ENCODE measurements at regions not wholly inside any gene's neighbourhood (a gene's known extent, or its start where the extent isn't known, plus 50 kb on each side); places are given as distances from the start of the nearest gene placed in this dataset.

DNA sequence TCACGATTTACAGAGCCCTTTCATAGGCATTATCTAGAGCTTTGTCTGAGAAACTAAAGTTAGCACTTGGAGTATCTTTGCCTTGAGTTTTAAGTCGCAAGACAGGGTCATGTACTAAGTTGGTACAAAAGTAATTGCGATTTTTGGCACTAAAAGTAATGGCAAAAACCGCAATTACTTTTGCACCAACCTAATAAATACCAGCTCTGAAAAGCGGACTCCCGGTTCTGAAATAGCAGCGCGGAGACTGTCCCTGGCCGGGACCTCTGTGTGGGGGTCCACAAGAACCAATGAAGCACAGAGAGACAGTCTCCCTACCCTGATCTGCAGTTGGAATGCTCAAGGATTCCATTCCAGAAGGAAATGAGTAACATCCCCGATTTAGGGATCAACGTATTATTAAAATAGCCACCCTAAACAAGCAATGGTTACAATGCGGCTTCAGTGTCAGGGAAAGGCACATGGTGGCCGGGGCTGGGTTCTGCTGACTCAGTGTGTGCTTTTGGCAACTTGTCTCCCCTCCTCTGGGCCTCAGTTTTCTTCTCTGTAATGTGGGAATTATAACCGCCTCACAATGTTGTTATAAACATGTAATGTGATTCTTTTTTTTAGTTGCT, 150.3 kb upstream of the MCTP2 start:
- Mint-ChIP-seq H3K4me1 (ENCODE audit: low read depth) (no peaks in the 10 kb centered on the region), H3K36me3 (ENCODE audit: low read depth) (no peaks in the 10 kb centered on the region), H3K9me3 (no peaks in the 10 kb centered on the region), H3K4me3 (no peak overlapping the region), H3K27me3 (peaks cover 2% of the 10 kb centered on the region), H3K27ac (no peak overlapping the region)

DNA sequence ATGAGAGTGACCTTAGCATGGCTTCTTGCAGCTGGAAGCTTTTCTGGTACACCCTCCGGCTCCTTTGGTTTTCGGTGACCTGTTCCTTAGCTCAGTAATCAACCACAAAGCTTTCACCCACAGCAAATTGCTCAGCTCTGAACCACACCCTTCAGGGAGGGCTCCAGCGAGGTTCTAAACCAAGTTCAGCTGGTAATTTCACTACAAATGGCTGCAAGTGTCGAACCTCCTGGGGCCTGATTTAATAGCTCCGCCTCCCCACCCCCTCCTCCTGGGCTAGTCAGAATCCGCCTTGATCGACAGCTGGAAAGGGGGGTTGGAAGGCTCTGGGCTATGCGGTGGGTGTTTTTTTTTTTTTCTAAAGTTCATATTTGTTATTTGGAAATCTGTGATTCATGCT, 150.9 kb upstream of the MCTP2 start:
- Mint-ChIP-seq H3K4me3 (no peak overlapping the region), H3K9me3 (no peaks in the 10 kb centered on the region), H3K4me1 (ENCODE audit: low read depth) (no peaks in the 10 kb centered on the region), H3K36me3 (ENCODE audit: low read depth) (no peaks in the 10 kb centered on the region), H3K27ac (no peak overlapping the region), H3K27me3 (no peaks in the 10 kb centered on the region)

DNA sequence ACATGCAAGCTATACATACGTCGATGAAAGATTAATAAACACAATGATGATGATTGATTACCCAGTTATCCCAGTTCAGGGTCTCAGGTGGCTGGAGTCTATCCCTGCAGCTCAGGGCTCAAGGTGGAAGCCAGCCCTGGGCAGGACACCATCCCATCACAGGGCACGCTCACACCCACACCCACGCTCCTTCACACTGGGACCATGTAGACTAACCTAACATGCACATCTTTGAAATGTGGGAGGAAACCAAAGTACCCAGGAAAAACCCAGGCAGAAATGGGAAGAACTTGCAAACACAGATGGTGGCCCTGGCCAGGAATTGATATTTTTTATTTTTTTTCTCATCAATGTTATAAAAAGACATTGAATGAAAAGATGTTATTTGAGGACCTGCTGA, 151.4 kb upstream of the MCTP2 start:
- H3K27me3 Mint-ChIP-seq: no peaks in the 10 kb centered on the region
- H3K4me3 Mint-ChIP-seq: no peak overlapping the region
- H3K9me3 Mint-ChIP-seq: no peaks in the 10 kb centered on the region
- H3K27ac Mint-ChIP-seq: no peak overlapping the region
- H3K36me3 Mint-ChIP-seq (ENCODE audit: low read depth): no peaks in the 10 kb centered on the region
- no peaks in the 10 kb centered on the region for H3K4me1 Mint-ChIP-seq (ENCODE audit: low read depth)

DNA sequence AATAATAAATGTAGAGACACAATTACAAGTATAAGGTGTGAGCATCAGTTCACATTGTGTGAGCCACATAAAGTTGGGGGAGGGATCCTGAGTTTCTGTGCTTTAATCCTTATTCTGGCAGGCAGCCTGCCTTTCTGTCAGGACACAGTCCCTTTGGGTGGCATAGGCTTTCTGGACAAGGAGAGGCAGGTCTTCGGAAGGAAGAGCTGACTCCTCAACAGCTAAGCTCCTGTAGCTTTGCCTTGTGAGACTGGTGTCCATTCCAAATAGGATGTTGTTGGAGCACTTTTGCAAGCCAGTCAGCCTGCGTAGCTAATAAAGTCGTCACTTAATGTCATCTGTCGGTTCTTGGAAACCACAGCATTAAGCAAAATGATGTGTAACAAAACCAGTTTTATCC, 151.9 kb upstream of the MCTP2 start:
- Mint-ChIP-seq H3K27ac (no peak overlapping the region), H3K9me3 (no peaks in the 10 kb centered on the region), H3K4me1 (ENCODE audit: low read depth) (no peaks in the 10 kb centered on the region), H3K27me3 (no peaks in the 10 kb centered on the region), H3K36me3 (ENCODE audit: low read depth) (no peaks in the 10 kb centered on the region), H3K4me3 (no peak overlapping the region)

DNA sequence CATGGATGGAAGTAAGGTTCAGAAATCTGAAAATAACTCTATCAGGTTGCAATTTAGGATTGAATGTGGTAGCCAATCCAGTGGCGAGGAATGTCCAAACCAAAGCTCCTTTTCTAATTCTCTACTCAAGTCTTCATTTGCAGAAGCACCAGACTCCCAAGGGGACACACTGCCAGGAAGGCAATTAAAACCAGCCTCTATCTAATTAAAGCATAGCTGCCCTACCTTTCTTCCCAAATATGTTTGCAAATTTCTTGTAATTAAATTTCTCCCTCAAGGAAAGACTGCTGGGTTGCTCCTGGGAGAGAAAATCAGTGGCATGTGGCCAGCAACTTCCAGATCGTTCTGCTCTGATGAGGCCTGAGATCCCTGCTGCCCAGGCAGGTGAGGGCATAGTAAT, 153.4 kb upstream of the MCTP2 start:
- Mint-ChIP-seq H3K36me3 (ENCODE audit: low read depth) (no peaks in the 10 kb centered on the region), H3K27me3 (no peaks in the 10 kb centered on the region), H3K4me1 (ENCODE audit: low read depth) (no peaks in the 10 kb centered on the region), H3K4me3 (no peak overlapping the region), H3K27ac (no peak overlapping the region), H3K9me3 (no peaks in the 10 kb centered on the region)

DNA sequence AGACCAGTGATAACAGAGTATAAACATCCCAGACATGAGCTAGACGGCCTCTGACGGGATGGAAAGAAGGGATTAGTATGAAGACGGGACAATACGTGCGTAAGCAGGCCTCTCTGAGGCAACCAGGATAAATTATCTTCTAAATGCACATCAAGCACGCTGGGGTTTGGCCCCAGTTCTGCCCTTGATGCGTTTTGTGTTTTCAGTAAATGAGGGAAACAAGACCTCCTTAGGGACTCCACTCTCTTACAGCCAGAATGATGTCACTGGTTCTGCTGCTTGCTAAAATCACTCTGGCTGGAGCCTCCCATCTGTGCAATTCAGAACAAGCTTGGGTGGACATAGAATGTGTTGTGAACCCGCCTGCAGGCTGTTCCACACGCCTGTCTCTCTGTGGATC, 156.0 kb upstream of the MCTP2 start:
- H3K36me3 Mint-ChIP-seq (ENCODE audit: low read depth): no peaks in the 10 kb centered on the region
- no peak overlapping the region for H3K27ac Mint-ChIP-seq
- no peak overlapping the region for H3K4me3 Mint-ChIP-seq
- H3K27me3 Mint-ChIP-seq: peaks cover 3% of the 10 kb centered on the region
- H3K4me1 Mint-ChIP-seq (ENCODE audit: low read depth): no peaks in the 10 kb centered on the region
- no peaks in the 10 kb centered on the region for H3K9me3 Mint-ChIP-seq

DNA sequence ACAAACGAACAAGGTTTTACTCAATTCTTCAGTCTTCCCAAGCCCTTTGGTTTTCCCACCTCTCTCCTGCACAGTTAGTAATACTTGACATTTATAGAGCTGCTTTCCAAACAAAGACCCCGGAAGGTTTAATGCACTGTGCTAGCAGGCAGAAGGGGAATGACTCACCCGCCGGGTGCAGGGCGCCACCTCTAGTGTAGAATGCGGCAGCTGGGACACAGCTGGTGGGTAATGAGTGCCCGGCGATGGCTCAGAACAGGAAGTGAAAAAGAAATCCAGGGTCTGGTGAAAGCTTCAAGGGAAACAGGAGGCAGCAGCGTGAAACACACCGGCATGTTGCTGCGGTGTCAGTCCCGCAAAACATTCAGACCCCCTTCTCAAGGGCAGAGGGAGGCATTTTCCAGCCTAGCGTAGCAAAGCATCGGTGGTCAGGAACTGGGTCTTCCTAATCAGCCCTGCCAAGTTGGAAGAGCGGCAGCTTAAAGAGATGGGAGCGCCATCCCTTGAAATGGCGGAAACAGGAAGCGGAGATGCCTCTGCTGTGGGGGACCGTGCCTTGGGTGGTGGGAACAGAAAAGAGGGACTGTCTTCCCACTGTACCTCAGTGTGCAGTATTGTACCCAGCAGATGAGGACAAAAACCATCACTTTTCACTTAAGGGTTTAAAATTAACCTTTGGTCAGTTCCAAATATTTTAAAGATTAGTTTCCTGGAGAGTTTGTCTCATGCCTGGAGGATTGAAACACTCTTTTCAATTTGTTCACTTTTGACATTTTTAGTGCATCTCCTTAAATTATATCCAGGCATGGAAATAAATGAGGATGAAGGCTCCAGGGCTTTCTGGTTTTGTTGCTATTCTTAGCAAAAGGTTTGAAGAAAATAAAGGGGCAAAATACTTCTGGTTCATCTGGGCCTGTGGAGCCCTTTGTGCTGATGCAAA, 160.7 kb upstream of the MCTP2 start:
- Mint-ChIP-seq H3K27ac (no peak overlapping the region), H3K4me3 (no peak overlapping the region), H3K36me3 (ENCODE audit: low read depth) (no peaks in the 10 kb centered on the region), H3K27me3 (peaks cover 10% of the 10 kb centered on the region), H3K9me3 (peaks cover 4% of the 10 kb centered on the region), H3K4me1 (ENCODE audit: low read depth) (no peaks in the 10 kb centered on the region)

DNA sequence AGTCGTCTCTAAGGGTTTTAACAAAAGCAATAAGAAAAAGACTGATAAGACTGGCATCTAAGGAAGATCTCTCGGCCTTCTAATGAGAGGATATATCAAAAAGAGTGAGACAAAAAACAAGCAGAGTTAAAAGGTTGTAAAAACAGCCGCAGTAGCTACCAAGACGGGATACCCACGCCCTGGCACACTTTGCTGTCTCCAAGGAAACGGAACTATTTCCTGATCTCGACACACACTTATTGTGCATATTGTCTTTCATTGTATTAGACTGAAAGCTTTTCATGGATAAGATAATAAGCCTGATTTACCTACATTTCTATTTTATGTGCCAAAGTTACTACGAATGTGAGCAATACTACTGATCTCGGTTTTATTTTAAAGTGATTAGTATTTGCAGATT, 161.5 kb upstream of the MCTP2 start:
- Mint-ChIP-seq H3K9me3 (peaks cover 4% of the 10 kb centered on the region), H3K4me1 (ENCODE audit: low read depth) (no peaks in the 10 kb centered on the region), H3K27ac (no peak overlapping the region), H3K4me3 (no peak overlapping the region), H3K27me3 (peaks cover 10% of the 10 kb centered on the region), H3K36me3 (ENCODE audit: low read depth) (no peaks in the 10 kb centered on the region)

DNA sequence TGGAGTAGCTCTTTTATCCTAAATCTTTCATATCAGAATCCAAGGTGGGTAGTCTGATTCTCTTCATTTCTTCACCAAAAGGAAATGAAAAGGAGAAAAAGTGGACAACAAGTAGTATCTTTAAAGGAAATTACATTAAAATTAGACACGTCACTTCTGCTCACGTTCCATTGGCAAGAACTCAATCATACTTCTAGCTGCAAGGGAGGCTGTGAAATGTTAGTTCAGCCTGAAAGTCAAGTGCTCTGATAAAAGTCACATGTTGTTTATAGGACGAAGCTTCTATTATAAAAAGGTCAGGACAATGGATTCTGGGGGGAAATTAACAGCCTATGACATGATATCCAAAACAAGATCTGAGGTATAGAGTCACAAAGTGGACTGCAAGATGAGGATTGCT, 164.6 kb upstream of the MCTP2 start:
- Mint-ChIP-seq H3K9me3 (peaks cover 4% of the 10 kb centered on the region), H3K27ac (no peak overlapping the region), H3K36me3 (ENCODE audit: low read depth) (no peaks in the 10 kb centered on the region), H3K4me3 (no peak overlapping the region), H3K4me1 (ENCODE audit: low read depth) (no peaks in the 10 kb centered on the region), H3K27me3 (peaks cover 7% of the 10 kb centered on the region)

DNA sequence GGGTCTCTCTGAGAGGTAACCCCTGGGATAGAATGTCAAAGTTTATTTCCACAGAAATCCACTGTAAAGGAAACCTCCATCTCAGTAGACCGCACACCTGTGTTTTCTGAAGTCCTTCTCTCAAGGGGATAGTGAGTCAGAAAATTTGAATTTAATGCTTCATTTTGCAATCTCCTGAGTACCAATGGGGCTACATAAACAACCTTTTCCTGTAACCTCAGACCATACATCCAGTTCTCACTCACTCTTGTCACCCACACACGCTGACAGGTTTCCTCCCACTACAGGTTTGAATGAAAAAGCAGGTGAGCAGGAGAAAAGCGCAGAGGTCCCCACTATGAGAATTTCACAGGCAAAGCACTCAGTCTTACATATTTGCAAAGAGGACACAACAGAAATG, 165.3 kb upstream of the MCTP2 start:
- H3K4me3 Mint-ChIP-seq: no peak overlapping the region

DNA sequence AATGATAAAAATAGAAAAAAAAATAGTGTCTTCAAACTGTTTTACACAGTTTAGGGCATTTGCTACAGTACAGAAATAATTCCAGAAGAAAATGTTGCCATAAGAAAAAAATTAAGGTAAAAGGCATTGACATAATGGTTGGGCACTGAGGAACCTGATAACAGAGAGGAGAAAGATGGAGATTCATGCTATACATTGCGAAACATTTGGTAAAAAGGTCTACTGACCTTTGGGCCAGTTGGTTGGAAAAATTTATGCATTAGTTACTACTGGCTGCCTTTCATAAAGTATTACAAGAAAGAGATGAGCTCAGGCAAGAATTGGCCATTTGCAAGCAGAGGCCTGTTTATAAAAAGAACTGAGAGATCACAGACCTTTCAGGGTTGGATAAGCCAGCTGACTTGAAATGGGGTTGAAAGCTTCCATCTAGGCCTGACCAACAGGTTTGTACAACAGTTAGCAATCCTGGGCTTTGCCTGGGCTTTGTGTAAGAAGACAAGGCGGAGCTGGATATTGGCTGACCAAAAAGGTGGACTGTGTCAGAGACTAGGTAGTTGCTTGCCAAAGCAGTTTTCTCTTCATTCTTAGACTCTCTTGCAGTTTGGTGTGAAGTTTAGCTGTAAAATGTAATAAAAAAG, 166.6 kb upstream of the MCTP2 start:
- peaks cover 2% of the 10 kb centered on the region for H3K27me3 Mint-ChIP-seq
- no peaks in the 10 kb centered on the region for H3K36me3 Mint-ChIP-seq (ENCODE audit: low read depth)
- peaks cover 4% of the 10 kb centered on the region for H3K9me3 Mint-ChIP-seq
- no peak overlapping the region for H3K4me3 Mint-ChIP-seq
- no peak overlapping the region for H3K27ac Mint-ChIP-seq
- no peaks in the 10 kb centered on the region for H3K4me1 Mint-ChIP-seq (ENCODE audit: low read depth)

More for the DNA sequence above, 165.3 kb upstream of the MCTP2 start:
- H3K4me1 Mint-ChIP-seq (ENCODE audit: low read depth): no peaks in the 10 kb centered on the region
- no peaks in the 10 kb centered on the region for H3K36me3 Mint-ChIP-seq (ENCODE audit: low read depth)
- H3K9me3 Mint-ChIP-seq: peaks cover 4% of the 10 kb centered on the region
- H3K27me3 Mint-ChIP-seq: peaks cover 7% of the 10 kb centered on the region
- H3K27ac Mint-ChIP-seq: no peak overlapping the region

DNA sequence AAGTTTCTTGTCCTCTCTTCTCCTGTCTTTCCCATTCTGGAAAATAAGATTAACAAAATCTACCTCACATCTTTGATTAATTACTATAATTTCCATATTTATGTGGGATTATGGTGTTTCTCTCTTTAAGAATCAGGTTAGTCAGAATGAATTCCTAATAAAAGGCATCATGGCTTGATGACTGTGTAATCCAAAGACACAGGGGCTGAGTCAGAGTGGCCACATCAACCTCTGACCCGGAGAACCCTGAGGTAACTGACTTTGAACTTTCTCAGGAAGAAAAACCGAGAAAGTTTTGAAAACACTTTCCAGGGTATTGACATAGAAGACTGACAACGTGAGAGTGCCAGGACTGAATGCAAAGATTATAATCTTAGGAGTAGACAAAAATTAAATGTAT, 170.3 kb upstream of the MCTP2 start:
- Mint-ChIP-seq H3K36me3 (ENCODE audit: low read depth) (no peaks in the 10 kb centered on the region), H3K27ac (no peak overlapping the region), H3K4me1 (ENCODE audit: low read depth) (no peaks in the 10 kb centered on the region), H3K27me3 (peaks cover 16% of the 10 kb centered on the region), H3K4me3 (no peak overlapping the region), H3K9me3 (no peaks in the 10 kb centered on the region)

DNA sequence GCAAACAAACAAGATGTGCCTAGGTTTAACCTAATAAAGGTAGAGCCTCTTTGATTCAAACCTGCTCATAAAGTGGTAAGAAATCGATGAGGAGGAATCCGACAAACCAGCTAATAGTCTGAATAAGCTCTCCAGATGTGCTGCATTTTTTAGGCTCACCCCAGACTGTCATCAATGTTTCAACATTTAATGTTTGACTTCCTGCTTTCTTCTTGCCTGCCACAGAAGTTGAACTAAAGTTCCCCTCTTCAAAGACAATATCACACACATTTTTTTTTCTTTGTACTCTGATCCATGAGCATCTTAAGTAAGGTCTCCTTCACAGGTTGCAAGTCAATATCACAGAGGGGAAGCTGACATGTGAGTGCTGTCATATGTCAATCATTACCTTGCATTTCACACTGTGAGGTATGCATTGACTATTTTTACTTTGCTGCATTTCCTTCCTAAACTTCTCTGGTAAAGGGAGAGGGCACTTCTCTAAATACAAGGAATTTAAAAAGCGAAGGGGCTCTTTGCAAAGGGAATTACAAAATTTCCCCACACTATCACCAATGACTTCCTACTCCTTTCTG, 172.3 kb upstream of the MCTP2 start:
- Mint-ChIP-seq H3K9me3 (no peaks in the 10 kb centered on the region), H3K27ac (no peak overlapping the region), H3K27me3 (peaks cover 16% of the 10 kb centered on the region), H3K4me1 (ENCODE audit: low read depth) (no peaks in the 10 kb centered on the region), H3K4me3 (no peak overlapping the region), H3K36me3 (ENCODE audit: low read depth) (no peaks in the 10 kb centered on the region)

DNA sequence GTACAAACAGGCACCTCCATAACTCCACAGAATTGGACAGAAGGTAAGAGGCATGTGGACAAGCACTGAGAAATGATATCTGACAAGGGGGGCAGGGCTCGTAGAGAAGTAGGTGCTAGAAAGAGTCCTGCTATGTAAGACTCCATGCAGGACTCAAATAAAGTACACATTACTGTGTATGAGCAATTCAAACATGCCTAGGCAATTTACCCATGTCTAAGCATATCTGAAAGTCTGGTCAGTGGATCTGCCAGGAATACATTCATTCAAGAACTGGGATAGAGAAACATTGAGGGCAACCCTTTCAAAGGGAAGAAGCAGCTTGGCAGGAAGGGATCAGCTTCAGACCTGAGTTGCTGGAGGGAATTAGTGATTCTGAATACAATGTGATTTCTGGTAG, 174.1 kb upstream of the MCTP2 start:
- Mint-ChIP-seq H3K27me3 (peaks cover 20% of the 10 kb centered on the region), H3K9me3 (no peaks in the 10 kb centered on the region), H3K4me1 (ENCODE audit: low read depth) (no peaks in the 10 kb centered on the region), H3K36me3 (ENCODE audit: low read depth) (no peaks in the 10 kb centered on the region), H3K27ac (no peak overlapping the region), H3K4me3 (no peak overlapping the region)

DNA sequence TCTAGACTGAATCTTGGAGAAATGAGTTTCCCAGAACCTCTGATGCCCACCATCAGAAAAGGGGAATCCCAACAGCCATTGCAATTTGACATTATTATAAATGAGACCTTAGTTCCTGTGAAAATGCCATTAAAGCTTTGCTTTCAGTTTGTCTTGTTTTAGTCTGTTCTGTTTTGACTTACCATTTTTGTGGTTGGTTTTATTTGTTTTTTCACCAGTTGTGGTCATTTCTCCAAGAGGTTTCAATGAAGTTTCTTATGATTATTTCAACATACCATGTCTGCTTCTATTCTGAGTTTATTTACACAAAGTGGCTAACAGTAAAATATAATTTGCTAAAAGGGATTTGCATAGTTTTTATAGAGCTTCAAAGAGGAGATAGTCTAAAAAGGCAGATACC, 175.0 kb upstream of the MCTP2 start:
- H3K36me3 Mint-ChIP-seq (ENCODE audit: low read depth): no peaks in the 10 kb centered on the region
- peaks cover 20% of the 10 kb centered on the region for H3K27me3 Mint-ChIP-seq
- H3K27ac Mint-ChIP-seq: no peak overlapping the region
- H3K4me1 Mint-ChIP-seq (ENCODE audit: low read depth): no peaks in the 10 kb centered on the region
- no peak overlapping the region for H3K4me3 Mint-ChIP-seq
- no peaks in the 10 kb centered on the region for H3K9me3 Mint-ChIP-seq

Measured in stimulated activated naive CD8-positive, alpha-beta T cell treated with anti-CD3 and anti-CD28 coated beads, Interleukin-15, Interleukin-2, amounts not matched to agents 100 ng/mL and 50 ng/mL, for 24 hours (primary cell).